OCI-LY3 (cell line): ENCODE measurements at regions not wholly inside any gene's neighbourhood (a gene's known extent, or its start where the extent isn't known, plus 50 kb on each side); places are given as distances from the start of the nearest gene placed in this dataset.

Source experiments
- H2AFZ ChIP-seq: fragments of 200-600, 300-600 bp; shearing (Covaris generic); 2 replicates; pipeline ENCODE4 v1.6.0; 2014; ENCODE audit warnings: antibody characterized with exemption, low read depth, low read length
- H3K27ac ChIP-seq: fragments of 200-600, 300-600 bp; sonication (generic); 2 replicates; pipeline ENCODE4 v1.5.1; 2014; ENCODE audit warnings: mild to moderate bottlenecking, low read length, moderate library complexity, mixed read lengths
- H3K27me3 ChIP-seq: fragments of 200-600, 300-600 bp; sonication (generic); 2 replicates; pipeline ENCODE4 v1.6.1; 2014; ENCODE audit warnings: low read depth, low read length, mixed read lengths
- H3K36me3 ChIP-seq: fragments of 200-600, 300-600 bp; sonication (generic); replicated peaks from 2 replicates; pipeline ENCODE3; 2014; ENCODE audit warnings: low read depth, low read length, mixed read lengths
- H3K4me1 ChIP-seq: fragments of 300-600, 200-600 bp; sonication (generic); 2 replicates; pipeline ENCODE4 v1.6.1; 2014; ENCODE audit warnings: low read length, mixed read lengths
- H3K4me2 ChIP-seq: fragments of 200-600, 300-600 bp; sonication (generic); 2 replicates; pipeline ENCODE4 v1.6.1; 2014; ENCODE audit warnings: low read length, mixed read lengths
- H3K4me3 ChIP-seq: fragments of 300-600, 200-600 bp; sonication (generic); 2 replicates; pipeline ENCODE4 v1.5.1; 2014; ENCODE audit warnings: antibody characterized with exemption, mild to moderate bottlenecking, low read length, moderate library complexity
- H3K79me2 ChIP-seq: fragments of 300-600, 200-600 bp; shearing (Covaris generic); 2 replicates; pipeline ENCODE4 v1.6.1; 2014; ENCODE audit warnings: mild to moderate bottlenecking, low read length, mixed read lengths
- H3K9ac ChIP-seq: fragments of 300-600, 200-600 bp; shearing (Covaris generic); 2 replicates; pipeline ENCODE4 v1.6.0; 2014; ENCODE audit warnings: mild to moderate bottlenecking, low read length, moderate library complexity
- H3K9me3 ChIP-seq: fragments of 200-600, 300-600 bp; shearing (Covaris generic); 2 replicates; pipeline ENCODE4 v1.6.1; 2014; ENCODE audit warnings: low read length, mixed read lengths; ENCODE audit not compliant: insufficient read depth
- H4K20me1 ChIP-seq: fragments of 200-600, 300-600 bp; sonication (generic); 2 replicates; pipeline ENCODE4 v1.6.1; 2016; ENCODE audit warnings: low read length, mixed read lengths; ENCODE audit not compliant: insufficient read depth
- EZH2phosphoT487 ChIP-seq: fragments of 200-600 bp; shearing (Covaris generic); IDR thresholded peaks from 2 replicates; pipeline ENCODE4 v1.6.1; 2018; ENCODE audit warnings: antibody characterized with exemption, mixed run types, low read depth
- TF ChIP-seq, protein P1 (sequence below): fragments of 200-600, 300-600 bp; sonication (generic); IDR thresholded peaks from 2 replicates; pipeline ENCODE4 v1.5.1; 2014; ENCODE audit warnings: antibody characterized with exemption, low read length, low read depth

DNA sequence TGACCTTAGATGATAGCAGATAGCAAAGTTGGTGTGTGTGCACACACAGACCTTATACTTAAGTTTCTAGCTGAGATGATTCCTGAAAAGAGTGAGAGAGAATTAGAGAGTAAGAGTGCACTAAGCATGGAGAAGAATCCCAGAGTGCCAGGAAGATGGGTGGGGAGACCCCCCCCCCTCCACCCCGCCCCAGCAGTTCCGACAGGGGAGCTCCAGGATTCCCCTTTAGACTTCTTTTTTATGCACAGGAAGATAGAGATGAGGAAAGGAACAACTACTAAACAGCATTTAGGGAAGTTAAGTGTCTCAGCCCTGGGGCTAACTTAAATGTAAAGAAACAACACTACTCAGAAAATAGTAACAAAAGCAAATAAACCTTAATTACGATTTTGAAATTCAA, 878.0 kb upstream of the GOT2 start:
- Histone ChIP-seq H3K79me2 (no peaks in the 10 kb centered on the region), H3K9me3 (no peaks in the 10 kb centered on the region), H3K9ac (no peak overlapping the region), H3K4me1 (no peaks in the 10 kb centered on the region), H3K36me3 (no peaks in the 10 kb centered on the region), H3K4me3 (no peak overlapping the region), H2AFZ (no peak overlapping the region), H3K4me2 (no peak overlapping the region), H3K27me3 (no peaks in the 10 kb centered on the region), H4K20me1 (no peaks in the 10 kb centered on the region), H3K27ac (no peak overlapping the region)
- TF ChIP-seq, protein P1, sequence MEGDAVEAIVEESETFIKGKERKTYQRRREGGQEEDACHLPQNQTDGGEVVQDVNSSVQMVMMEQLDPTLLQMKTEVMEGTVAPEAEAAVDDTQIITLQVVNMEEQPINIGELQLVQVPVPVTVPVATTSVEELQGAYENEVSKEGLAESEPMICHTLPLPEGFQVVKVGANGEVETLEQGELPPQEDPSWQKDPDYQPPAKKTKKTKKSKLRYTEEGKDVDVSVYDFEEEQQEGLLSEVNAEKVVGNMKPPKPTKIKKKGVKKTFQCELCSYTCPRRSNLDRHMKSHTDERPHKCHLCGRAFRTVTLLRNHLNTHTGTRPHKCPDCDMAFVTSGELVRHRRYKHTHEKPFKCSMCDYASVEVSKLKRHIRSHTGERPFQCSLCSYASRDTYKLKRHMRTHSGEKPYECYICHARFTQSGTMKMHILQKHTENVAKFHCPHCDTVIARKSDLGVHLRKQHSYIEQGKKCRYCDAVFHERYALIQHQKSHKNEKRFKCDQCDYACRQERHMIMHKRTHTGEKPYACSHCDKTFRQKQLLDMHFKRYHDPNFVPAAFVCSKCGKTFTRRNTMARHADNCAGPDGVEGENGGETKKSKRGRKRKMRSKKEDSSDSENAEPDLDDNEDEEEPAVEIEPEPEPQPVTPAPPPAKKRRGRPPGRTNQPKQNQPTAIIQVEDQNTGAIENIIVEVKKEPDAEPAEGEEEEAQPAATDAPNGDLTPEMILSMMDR: no peak
- TF ChIP-seq EZH2phosphoT487: no peak

DNA sequence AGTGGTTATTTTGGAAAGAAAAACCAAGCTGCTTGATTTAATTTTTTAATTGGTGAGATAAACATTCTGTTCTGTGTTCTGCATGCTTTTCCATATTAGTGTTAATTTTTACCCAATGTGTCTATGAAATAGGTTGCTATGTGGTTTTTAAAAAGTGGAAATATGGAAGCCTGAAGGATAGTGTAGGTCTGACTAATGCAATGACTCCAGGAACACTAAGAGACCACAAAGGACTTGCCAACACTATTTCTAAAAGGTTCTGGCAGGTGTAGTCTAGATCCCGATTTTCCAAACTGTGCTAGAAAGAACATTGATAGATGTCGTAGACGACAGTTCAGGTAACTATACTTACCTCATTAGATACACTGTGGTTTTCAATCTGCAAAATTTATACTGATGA, 877.4 kb upstream of the GOT2 start:
- Histone ChIP-seq H3K27ac (no peak overlapping the region), H3K4me3 (no peak overlapping the region), H3K4me2 (no peak overlapping the region), H3K79me2 (no peaks in the 10 kb centered on the region), H3K4me1 (no peaks in the 10 kb centered on the region), H2AFZ (no peak overlapping the region), H3K9ac (no peak overlapping the region), H4K20me1 (no peaks in the 10 kb centered on the region), H3K27me3 (no peaks in the 10 kb centered on the region), H3K9me3 (no peaks in the 10 kb centered on the region), H3K36me3 (no peaks in the 10 kb centered on the region)
- no peak for TF ChIP-seq EZH2phosphoT487
- TF ChIP-seq, protein P1: no peak

DNA sequence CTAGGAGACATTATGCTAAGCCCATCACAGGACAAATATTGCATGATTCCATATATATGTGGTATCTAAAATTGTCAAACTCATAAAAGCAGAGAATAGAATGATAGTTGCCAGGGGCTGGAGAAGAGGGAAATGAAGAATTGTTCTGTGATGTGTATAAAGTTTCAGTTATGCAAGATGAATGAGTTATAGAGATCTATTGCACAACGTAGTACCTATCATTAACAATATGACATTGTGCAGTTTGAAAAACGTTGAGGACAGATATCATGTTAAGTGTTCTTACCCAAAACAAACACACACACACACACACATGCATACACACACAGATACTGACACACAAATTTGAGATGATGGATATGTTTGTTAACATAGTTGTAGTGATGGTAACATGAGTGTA, 871.6 kb upstream of the GOT2 start:
- Histone ChIP-seq H3K4me1 (no peaks in the 10 kb centered on the region), H3K9me3 (no peaks in the 10 kb centered on the region), H3K36me3 (no peaks in the 10 kb centered on the region), H3K4me3 (no peak overlapping the region), H3K9ac (no peak overlapping the region), H3K79me2 (no peaks in the 10 kb centered on the region), H3K27ac (no peak overlapping the region), H3K4me2 (no peak overlapping the region), H4K20me1 (no peaks in the 10 kb centered on the region), H3K27me3 (no peaks in the 10 kb centered on the region), H2AFZ (no peak overlapping the region)
- TF ChIP-seq EZH2phosphoT487: no peak
- TF ChIP-seq, protein P1: no peak

DNA sequence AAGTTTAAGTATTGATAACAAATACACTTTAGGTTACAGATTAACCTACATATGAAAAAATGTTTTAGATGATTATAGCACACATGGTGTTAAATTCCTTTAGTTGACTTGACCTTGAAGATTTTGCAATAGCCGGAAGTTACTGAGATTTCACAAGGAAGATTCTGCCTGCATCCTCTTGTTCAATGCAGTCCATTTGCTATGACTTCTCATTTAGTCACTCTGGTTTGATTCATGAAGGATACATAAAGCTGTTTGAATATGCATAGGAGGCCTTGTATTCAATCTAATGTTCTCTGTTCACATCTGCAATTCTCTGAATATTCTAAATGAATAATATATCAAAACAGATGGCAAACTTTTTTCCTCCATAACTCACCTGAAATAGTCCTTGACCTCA, 870.2 kb upstream of the GOT2 start:
- Histone ChIP-seq H3K27me3 (no peaks in the 10 kb centered on the region), H3K27ac (no peak overlapping the region), H3K79me2 (no peaks in the 10 kb centered on the region), H2AFZ (no peak overlapping the region), H3K36me3 (no peaks in the 10 kb centered on the region), H3K9me3 (no peaks in the 10 kb centered on the region), H3K9ac (no peak overlapping the region), H4K20me1 (no peaks in the 10 kb centered on the region), H3K4me1 (no peaks in the 10 kb centered on the region), H3K4me2 (no peak overlapping the region), H3K4me3 (no peak overlapping the region)
- TF ChIP-seq, protein P1: no peak
- no peak for TF ChIP-seq EZH2phosphoT487
